ENCODE measurements at regions not wholly inside any gene's neighbourhood (a gene's known extent, or its start where the extent isn't known, plus 50 kb on each side); places are given as distances from the start of the nearest gene placed in this dataset.
"Not testable (repeated sequence)": the region's sequence is repeated elsewhere in the genome, so short reads cannot be mapped to it uniquely, and the experiment has no call there.

- DNase-seq (ENCODE audit: low read depth in 3 of 3, low spot score in 2 of 3), result no peak
Observed at GRCh38 chr1:184181044-184181443, 129.5 kb downstream of the TSEN15 start.

DNA sequence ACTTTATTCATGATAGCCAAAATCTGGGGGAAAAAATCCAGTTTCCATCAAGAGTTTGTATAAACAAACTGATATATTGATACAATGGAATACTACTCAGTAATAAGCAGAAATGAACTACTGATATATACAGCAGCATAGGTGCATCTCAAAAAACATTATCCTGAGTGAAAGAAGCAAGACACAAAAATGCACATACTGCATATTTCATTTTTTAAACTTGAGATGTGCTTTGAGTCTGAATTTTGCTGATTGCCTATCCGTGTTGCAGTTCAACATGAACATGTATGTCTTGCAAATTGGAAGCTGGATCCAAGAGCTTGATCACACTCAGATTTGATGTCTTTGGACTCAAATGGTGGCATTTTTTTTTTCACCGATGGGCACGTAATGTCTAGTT is 132.4 kb downstream of the TSEN15 start:
- DNase-seq (ENCODE audit: low read depth in 3 of 3, low spot score in 2 of 3), result no peak

DNA sequence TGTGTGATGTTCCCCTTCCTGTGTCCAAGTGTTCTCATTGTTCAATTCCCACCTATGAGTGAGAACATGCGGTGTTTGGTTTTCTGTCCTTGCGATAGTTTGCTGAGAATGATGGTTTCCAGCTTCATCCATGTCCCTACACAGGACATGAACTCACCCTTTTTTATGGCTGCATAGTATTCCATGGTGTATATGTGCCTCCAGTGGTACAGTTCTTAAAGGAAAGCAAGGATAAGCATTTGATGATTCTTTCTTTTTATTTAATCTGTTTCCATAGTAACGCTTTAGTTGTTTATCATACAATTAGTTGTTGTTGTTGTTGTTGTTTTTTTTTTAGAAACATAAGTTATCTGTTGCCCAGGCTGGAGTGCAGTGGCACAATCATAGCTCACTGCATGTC is 133.1 kb downstream of the TSEN15 start:
- not testable (repeated sequence) for DNase-seq (ENCODE audit: low read depth in 3 of 3, low spot score in 2 of 3)

DNA sequence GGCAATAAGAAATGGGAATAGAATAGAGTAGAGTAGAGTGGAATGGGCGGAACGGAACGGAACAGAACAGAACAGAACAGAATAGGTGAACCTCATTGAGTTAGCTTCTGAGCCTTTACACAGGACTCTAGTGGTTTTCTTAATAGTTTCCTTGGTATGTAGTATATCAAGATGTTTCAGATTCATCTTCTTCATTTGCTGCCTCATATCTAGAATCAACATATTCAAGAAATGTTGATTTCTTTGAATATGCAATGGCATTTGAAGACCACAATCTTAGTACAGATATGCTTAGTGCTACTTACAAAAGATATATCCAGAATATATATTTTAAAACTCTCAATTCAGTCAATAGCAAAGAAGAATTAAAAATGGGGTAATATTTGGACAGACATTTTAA is 133.8 kb downstream of the TSEN15 start:
- no peak for DNase-seq (ENCODE audit: low read depth in 3 of 3, low spot score in 2 of 3)

GRCh38 chr1:184186167-184186566 is 134.6 kb downstream of the TSEN15 start:
- DNase-seq (ENCODE audit: low read depth in 3 of 3, low spot score in 2 of 3), result no peak

GRCh38 chr1:184187097-184187496 is 135.6 kb downstream of the TSEN15 start:
- DNase-seq (ENCODE audit: low read depth in 3 of 3, low spot score in 2 of 3), result no peak

- no peak for DNase-seq (ENCODE audit: low read depth in 3 of 3, low spot score in 2 of 3)
Observed at GRCh38 chr1:184188037-184188436, 136.5 kb downstream of the TSEN15 start.

DNA sequence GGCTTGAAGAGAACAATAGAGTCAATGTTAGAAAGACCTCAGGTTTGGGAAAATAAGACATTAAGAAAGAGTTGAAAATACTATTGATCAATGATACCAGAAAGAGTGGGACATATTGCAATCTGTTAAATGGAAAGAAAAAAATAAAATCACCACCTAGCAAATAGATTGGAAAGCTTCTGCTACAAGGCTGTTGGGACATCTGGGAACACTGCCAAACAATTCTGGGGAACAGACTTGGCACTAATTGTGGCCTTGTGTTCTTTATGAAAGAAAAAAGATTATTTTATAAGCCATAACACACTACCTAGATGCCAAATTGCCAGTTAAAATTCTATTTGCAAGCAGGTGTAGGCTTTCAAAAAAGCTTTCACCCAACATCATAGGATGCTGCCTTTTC is 137.8 kb downstream of the TSEN15 start:
- DNase-seq (ENCODE audit: low read depth in 3 of 3, low spot score in 2 of 3), result no peak

GRCh38 chr1:184190616-184191015 is 139.1 kb downstream of the TSEN15 start:
- DNase-seq (ENCODE audit: low read depth in 3 of 3, low spot score in 2 of 3), result no peak

DNA sequence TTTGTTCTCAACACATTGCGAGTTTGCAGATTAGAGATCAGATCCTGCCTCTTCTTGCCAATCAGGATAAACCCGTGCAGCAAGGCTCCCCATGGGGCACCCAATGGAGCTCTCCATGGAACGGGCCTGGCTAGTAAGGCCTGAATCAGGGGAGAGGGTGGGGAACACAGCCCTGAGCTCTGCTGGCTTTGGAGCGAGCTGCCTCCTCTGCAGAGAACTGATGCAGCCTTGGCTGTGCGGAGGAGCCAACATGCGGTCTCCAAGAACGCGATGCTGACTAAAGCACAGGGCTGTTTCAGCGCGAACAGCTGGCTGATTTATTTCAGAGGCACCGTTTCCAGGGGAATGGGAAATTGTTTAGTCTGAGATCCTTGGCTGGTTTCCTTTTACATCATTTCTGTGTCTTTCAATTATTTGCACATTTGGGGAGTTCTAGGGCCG is 139.7 kb downstream of the TSEN15 start:
- DNase-seq (ENCODE audit: low read depth in 3 of 3, low spot score in 2 of 3), result peak; percentile 67 to 81 (median 72)

GRCh38 chr1:184192796-184193195 is 141.3 kb downstream of the TSEN15 start:
- DNase-seq (ENCODE audit: low read depth in 3 of 3, low spot score in 2 of 3), result no peak

GRCh38 chr1:184193451-184193850 is 141.9 kb downstream of the TSEN15 start:
- no peak for DNase-seq (ENCODE audit: low read depth in 3 of 3, low spot score in 2 of 3)

- no peak for DNase-seq (ENCODE audit: low read depth in 3 of 3, low spot score in 2 of 3)
Observed at GRCh38 chr1:184194236-184194635, 142.7 kb downstream of the TSEN15 start.

DNA sequence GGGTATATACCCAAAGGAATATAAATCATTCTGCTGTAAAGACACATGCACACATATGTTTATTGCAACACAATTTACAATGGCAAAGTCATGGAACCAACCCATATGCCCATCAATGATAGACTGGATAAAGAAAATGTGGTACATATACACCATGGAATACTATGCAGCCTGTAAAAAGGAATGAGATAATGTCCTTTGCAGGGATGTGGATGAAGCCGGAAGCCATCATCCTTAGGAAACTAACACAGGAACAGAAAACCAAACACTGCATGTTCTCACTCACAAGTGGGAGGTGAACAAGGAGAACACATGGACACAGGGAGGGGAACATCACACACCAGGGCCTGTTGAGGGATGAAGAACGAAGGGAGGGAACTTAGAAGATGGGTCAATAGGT is 144.2 kb downstream of the TSEN15 start:
- DNase-seq (ENCODE audit: low read depth in 3 of 3, low spot score in 2 of 3), result not testable (repeated sequence)

DNA sequence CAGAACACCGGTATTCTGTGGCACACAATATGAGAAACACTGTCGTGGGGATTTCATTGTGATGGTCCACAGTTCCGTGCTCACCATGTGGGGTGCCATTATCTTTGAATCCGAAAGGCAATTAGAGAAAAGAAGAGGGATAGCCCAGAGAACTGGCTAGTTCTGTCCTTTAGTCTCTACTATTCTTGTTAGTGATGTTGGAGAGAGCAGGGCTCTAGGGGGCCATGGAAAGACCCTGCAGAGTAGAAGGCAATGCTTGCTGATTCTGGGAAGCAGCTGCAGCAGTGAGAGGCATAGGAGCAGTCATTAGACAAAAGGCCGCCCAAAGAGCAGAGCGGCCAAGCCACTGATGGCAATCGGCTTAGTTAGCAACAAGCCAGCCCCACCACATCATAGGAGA is 146.3 kb downstream of the TSEN15 start:
- no peak for DNase-seq (ENCODE audit: low read depth in 3 of 3, low spot score in 2 of 3)

DNA sequence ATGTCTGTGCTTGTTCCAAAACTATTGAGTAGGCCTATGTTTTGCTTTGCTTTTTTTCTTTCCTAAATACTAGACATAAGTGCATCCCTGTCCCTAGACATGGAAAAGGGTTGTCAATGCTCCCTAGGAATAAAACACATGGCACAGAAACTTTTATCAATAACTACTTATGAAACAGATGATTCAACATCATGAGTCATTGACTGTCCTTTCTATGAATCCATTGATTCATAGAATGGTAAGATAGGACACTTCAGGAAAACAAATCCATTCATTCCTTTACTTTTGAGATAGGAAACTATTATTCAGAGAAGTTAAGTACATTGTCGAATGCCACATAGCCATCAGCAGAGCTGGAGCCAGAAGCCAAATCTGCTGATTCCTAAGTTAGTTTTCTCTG is 147.5 kb downstream of the TSEN15 start:
- DNase-seq (ENCODE audit: low read depth in 3 of 3, low spot score in 2 of 3), result no peak

DNA sequence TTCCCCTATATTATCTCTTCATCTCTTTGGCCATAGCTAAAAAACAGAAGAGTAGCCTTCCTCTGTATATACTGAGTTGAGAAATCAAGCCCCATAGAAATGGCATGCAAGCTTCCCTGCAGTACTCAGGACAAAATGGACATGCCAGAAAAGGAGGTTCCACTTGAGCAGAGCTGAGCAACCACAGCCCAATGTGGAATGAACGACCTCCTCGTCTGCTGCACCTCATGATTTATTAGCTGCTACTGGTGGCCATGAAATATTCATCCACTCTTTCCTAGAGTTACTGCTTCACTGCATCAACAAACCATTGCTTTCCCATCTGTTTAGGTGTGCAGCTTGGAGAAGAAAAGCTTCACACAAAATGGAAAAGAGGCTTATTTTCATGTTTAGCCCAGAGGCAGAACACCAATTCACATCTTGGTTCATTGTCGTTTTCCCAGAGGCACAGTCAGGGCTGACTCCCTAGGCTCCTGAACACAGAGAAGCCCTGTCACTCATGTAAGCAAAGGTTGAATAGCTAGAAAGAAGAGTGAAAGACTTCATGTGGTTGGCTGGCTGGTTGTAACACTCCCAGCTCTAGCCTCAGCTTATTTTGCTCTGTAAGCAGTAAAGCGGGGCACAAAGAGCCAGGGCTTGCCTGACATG is 148.0 kb downstream of the TSEN15 start:
- DNase-seq (ENCODE audit: low read depth in 3 of 3, low spot score in 2 of 3), result peak in 2 of 3 donors; percentile 21 to 27

DNA sequence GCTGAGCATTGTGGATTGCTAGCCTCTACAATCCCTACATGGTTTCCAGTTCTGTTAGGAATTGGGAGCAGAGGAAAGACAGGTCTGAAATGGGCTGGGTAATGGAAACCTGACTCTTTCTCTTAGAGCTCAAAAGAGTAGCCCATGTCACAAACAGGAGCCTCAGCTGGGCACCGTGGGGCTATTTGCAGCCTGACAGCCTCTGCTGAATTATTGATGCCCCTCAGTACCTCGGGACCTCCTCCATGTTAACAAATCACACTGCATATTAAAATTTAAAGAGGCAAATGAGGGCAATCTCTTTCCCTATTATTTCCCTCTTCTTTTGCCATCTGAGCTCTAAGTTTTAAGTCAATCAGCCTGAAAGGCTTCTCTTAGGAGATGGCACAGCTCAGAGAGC is 157.1 kb downstream of the TSEN15 start:
- no peak for DNase-seq (ENCODE audit: low read depth in 3 of 3, low spot score in 2 of 3)

- DNase-seq (ENCODE audit: low read depth in 3 of 3, low spot score in 2 of 3), result peak in 1 of 3 donors; percentile 13
Observed at GRCh38 chr1:184210031-184210430, 158.5 kb downstream of the TSEN15 start.

DNA sequence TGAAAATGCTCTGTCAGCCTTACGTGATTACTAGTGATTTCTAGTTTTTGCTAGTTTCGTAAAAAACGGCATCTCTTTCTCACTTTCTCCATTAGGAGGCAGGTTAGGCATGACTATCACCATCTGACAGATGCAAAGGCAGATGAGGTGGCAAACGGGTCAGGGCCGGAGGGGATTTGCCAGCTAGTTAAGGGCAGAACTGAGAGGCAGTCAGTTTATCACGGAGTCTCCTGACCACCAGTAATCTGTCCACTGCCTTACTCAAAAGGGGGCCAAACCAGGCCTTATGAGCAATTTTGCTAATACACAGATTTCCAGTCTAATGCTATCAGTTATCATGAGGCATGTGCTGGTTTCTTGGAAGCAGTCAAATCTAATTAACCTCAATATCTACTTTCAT is 159.3 kb downstream of the TSEN15 start:
- no peak for DNase-seq (ENCODE audit: low read depth in 3 of 3, low spot score in 2 of 3)

DNA sequence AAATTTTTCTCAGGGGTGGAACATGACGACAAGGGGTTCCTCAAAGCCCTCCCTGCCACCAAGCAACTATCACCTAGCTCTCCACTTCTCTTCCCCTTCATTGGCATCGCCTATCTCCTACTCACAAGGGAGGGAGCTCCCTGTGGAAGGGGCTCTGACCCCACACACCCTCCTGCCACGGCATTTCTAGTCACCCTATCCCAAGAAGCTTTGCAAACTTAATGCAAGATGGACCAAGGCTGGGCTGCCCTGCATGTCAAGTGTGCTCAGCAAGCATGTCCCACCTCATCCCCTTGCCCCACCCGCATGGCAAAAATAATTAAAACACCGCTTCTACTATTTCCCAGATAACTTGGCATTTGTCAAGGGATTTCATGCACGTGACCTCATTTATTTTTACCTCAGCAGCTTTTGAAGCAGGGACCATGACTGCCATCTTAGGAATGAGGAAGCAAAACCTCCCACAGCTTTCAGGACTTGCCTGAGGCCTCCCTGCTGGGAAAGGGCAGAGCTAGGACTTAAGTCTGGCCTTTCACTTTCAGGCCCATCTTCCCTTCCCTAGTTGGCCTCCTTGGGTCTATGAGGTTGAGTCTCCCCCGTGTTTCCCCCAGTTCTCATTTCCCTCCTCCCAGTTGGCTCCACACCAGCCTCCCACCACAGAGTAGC is 161.3 kb downstream of the TSEN15 start:
- DNase-seq (ENCODE audit: low read depth in 3 of 3, low spot score in 2 of 3), result peak in 1 of 3 donors; percentile 47

DNA sequence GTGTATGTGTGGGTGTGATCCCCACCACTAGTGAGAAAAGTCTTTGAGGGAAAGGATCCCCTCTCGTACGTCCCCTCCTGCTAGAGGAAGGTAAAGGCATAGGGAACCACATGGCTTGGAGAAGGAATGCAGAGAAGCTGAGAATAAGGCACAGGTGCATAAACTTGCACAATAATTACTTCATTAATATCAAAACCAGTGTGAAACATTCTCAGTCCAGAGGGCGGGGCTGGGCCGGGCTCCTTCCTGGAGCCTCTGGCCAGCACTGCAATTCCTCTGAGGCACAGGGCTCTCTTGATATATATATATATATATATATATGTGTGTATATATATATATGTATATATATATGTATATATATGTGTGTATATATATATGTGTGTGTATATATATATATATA is 162.6 kb downstream of the TSEN15 start:
- no peak for DNase-seq (ENCODE audit: low read depth in 3 of 3, low spot score in 2 of 3)

Data from right renal cortex interstitium (tissue), 3 donors.